ENCODE measurements at regions not wholly inside any gene's neighbourhood (a gene's known extent, or its start where the extent isn't known, plus 50 kb on each side); places are given as distances from the start of the nearest gene placed in this dataset.
"Not testable (repeated sequence)": the region's sequence is repeated elsewhere in the genome, so short reads cannot be mapped to it uniquely, and the experiment has no call there.

- in situ Hi-C loops (cut with HindIII; ENCODE audit: low sequenced_read_pairs); DNase-seq (ENCODE audit: low spot score): not testable (repeated sequence)
Measured at GRCh38 chr16:29172098-29172724, 187.4 kb downstream of the LAT start.

GRCh38 chr16:29171296-29171695 is 186.4 kb downstream of the LAT start:
- in situ Hi-C loops (cut with HindIII; ENCODE audit: low sequenced_read_pairs); DNase-seq (ENCODE audit: low spot score): not testable (repeated sequence)

GRCh38 chr16:29170393-29171119 is 185.7 kb downstream of the LAT start:
- DNase-seq (ENCODE audit: low spot score); in situ Hi-C loops (cut with HindIII; ENCODE audit: low sequenced_read_pairs): not testable (repeated sequence)

- DNase-seq (ENCODE audit: low spot score); in situ Hi-C loops (cut with HindIII; ENCODE audit: low sequenced_read_pairs): not testable (repeated sequence)
Measured at GRCh38 chr16:29169295-29169994, 184.6 kb downstream of the LAT start.

- in situ Hi-C loops (cut with HindIII; ENCODE audit: low sequenced_read_pairs); DNase-seq (ENCODE audit: low spot score): not testable (repeated sequence)
Measured at GRCh38 chr16:29168515-29169259, 183.8 kb downstream of the LAT start.

- DNase-seq (ENCODE audit: low spot score); in situ Hi-C loops (cut with HindIII; ENCODE audit: low sequenced_read_pairs): not testable (repeated sequence)
Measured at GRCh38 chr16:29164442-29165089, 179.7 kb downstream of the LAT start.

- DNase-seq (ENCODE audit: low spot score); in situ Hi-C loops (cut with HindIII; ENCODE audit: low sequenced_read_pairs): not testable (repeated sequence)
Measured at GRCh38 chr16:29160171-29160570, 175.3 kb downstream of the LAT start.

GRCh38 chr16:29159603-29160002 is 174.8 kb downstream of the LAT start:
- in situ Hi-C loops (cut with HindIII; ENCODE audit: low sequenced_read_pairs); DNase-seq (ENCODE audit: low spot score): not testable (repeated sequence)

- in situ Hi-C loops (cut with HindIII; ENCODE audit: low sequenced_read_pairs), result no loop called here
- DNase-seq (ENCODE audit: low spot score), result no peak
Measured at GRCh38 chr16:29158785-29159184, 173.9 kb downstream of the LAT start.

GRCh38 chr16:29158031-29158784 is 173.4 kb downstream of the LAT start:
- in situ Hi-C loops (cut with HindIII; ENCODE audit: low sequenced_read_pairs); DNase-seq (ENCODE audit: low spot score): not testable (repeated sequence)

- in situ Hi-C loops (cut with HindIII; ENCODE audit: low sequenced_read_pairs); DNase-seq (ENCODE audit: low spot score): not testable (repeated sequence)
Measured at GRCh38 chr16:29157051-29157923, 172.4 kb downstream of the LAT start.

GRCh38 chr16:29156511-29156910 is 171.7 kb downstream of the LAT start:
- DNase-seq (ENCODE audit: low spot score), result no peak
- in situ Hi-C loops (cut with HindIII; ENCODE audit: low sequenced_read_pairs), result no loop called here

- DNase-seq (ENCODE audit: low spot score); in situ Hi-C loops (cut with HindIII; ENCODE audit: low sequenced_read_pairs): not testable (repeated sequence)
Measured at GRCh38 chr16:29155866-29156200, 171.0 kb downstream of the LAT start.

GRCh38 chr16:29155131-29155865 is 170.4 kb downstream of the LAT start:
- not testable (repeated sequence) for DNase-seq (ENCODE audit: low spot score)

GRCh38 chr16:29154676-29155121 is 169.8 kb downstream of the LAT start:
- no peak for DNase-seq (ENCODE audit: low spot score)
- in situ Hi-C loops (cut with HindIII; ENCODE audit: low sequenced_read_pairs), result no loop called here

More at GRCh38 chr16:29155131-29155865, 170.4 kb downstream of the LAT start:
- in situ Hi-C loops (cut with HindIII; ENCODE audit: low sequenced_read_pairs), result not testable (repeated sequence)

GRCh38 chr16:29154088-29154487 is 169.2 kb downstream of the LAT start:
- no peak for DNase-seq (ENCODE audit: low spot score)
- in situ Hi-C loops (cut with HindIII; ENCODE audit: low sequenced_read_pairs), result no loop called here

- in situ Hi-C loops (cut with HindIII; ENCODE audit: low sequenced_read_pairs), result not testable (repeated sequence)
Measured at GRCh38 chr16:29153307-29153706, 168.5 kb downstream of the LAT start.

More at GRCh38 chr16:29153307-29153706, 168.5 kb downstream of the LAT start:
- not testable (repeated sequence) for DNase-seq (ENCODE audit: low spot score)
